ENCODE measurements at regions not wholly inside any gene's neighbourhood (a gene's known extent, or its start where the extent isn't known, plus 50 kb on each side); places are given as distances from the start of the nearest gene placed in this dataset.

DNA sequence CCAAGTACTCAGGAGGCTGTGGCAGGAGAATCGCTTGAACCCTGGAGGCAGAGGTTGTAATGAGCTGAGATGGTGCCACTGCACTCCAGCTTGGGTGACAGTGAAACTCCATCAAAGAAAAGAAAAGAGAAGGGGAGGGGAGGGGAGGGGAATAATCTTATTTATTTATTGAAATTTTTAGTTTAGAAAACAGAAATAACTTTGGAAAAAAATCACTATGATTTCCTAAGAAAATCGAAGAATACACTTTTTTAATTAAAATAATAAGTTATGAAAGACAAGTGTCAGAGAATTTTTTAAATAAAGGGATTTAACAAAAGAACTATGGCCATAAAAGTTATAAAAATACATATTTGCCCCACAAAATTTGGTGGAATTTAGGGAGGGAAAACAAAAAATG, 836.9 kb upstream of the HS3ST1 start:
- DNase-seq, result no peak

DNA sequence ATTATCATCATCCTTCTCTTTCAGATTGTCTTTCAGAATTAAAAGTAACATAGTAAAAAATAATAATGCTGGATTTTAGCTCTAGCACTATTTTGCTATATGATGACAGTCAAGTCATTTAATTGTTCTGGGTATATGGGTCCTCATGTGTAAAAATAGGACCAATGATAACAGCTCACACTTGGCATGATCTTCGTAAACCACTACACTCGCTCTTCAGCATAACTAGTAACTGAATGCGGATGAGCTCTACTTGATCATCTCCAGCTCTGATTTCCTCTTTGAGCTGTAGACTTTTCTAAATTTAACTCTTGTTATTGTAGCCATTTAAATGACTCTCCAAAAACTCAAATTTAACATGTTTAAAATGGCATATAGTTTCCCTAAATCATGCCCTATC, 831.8 kb upstream of the HS3ST1 start:
- DNase-seq, result no peak

GRCh38 chr4:12244973-12245372, 816.3 kb upstream of the HS3ST1 start:
- no peak for DNase-seq

- no peak for DNase-seq
These were observed 813.7 kb upstream of the HS3ST1 start for GRCh38 chr4:12242354-12242753.

GRCh38 chr4:12239897-12240636, 811.4 kb upstream of the HS3ST1 start:
- DNase-seq, result no peak

DNA sequence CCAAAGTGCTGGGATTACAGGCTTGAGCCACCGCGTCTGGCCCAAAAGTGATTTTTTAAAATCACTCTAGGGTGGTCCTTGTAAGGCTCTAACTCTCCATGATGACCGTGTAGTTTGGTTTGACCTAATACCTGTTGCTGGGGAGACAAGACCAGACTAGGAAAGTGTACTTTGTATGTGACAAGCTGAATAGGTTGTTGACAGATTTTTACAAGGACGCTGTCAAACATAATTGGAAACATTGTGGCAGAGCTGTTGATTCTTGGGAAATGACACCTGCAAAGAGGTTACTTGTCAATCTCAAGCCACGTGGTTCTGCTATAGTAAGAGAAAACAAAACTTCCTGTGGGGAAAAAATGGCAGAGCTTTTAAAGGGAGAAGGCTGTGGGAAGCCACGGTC, 802.4 kb upstream of the HS3ST1 start:
- no peak for DNase-seq

DNA sequence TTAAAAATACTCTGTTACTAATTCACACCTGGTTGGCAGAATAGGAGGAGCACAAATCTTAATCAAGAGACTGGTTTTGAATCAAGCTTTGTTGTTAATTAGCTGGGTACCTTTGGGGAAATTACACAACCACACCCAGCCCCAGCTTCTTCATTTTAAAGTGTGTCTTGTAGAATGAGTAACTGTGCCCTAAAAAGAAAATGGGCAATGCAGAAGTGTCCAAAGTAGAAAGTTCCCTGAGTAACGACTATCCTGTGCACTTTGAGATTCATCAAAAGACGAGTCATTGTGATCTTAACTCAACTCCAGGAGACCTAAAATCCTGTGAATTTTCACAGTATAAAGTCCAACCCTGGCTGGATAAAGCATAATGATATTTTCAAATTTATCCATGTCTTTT, 792.3 kb upstream of the HS3ST1 start:
- no peak for DNase-seq

DNA sequence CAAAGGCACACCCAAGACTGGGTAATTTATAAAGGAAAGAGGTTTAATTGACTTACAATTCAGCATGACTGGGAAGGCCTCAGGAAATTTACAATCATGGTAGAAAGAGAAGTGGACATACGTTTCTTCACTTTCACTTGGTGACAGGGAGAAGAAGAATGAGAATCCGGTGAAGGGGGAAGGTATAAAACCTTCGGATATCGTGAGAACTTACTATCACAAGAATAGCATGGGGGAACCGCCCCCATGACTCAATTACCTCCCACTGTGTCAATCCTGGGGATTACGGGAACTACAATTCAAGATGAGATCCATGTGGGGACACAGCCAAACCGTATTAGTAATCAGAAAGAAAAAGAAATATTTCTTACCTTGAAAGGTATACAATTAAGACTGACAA, 782.9 kb upstream of the HS3ST1 start:
- no peak for DNase-seq

DNA sequence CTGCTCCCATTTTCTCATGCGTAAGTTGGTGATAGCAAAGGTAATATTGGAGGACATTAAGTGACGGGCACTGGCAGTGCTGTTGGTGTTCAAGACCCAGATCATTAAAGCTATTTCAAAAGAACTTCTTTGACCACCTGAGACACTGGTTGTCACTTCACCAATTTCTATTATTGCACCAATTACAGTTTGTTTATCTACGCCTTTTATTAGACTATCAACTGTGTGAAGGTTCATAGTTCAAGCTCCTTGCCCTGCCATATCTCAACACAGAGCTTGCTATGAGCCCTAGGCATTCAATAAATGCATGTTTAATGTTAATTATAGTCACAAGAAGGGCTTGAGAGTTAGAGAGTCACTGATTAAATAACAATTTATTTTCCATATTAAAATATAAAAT, 778.7 kb upstream of the HS3ST1 start:
- no peak for DNase-seq

DNA sequence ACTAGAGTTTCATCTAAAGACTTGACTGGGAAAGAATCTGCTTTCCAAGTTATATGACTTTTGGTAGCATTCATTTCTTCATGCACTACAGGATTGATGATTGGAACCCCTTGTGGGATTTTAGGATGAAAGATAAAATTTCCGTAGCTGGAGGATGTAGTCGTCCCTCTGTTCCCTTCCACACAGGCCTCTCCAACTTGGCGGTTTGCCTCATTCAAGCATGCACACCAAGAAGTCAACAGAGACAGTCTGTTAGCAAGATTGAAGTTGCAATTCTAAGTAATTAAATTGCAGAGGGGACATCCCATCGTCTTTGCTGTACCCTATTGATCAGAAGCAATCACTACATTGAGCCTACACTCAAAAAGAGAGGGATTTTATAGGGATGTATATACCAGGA, 777.4 kb upstream of the HS3ST1 start:
- no peak for DNase-seq

- no peak for DNase-seq
These were observed 775.3 kb upstream of the HS3ST1 start for GRCh38 chr4:12203945-12204344.

DNA sequence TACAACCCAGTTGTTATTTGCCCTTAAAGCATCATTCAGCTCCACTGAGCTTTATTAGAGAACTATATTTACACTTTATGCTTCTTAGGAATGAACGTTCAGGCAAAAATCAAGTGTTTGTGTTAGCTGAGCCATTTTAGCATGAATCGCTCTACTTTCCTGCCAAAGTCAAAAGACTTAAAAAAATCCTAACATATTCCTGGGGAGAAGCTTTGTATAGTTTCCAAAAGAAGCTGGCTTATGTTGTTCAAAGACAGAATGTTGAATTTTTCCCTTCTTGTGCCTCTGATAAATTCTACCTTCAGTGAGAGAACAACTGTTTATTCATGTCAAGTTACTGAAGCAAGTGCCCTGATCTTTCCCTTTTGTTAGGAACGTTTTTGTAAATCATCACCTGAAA, 771.5 kb upstream of the HS3ST1 start:
- no peak for DNase-seq

DNA sequence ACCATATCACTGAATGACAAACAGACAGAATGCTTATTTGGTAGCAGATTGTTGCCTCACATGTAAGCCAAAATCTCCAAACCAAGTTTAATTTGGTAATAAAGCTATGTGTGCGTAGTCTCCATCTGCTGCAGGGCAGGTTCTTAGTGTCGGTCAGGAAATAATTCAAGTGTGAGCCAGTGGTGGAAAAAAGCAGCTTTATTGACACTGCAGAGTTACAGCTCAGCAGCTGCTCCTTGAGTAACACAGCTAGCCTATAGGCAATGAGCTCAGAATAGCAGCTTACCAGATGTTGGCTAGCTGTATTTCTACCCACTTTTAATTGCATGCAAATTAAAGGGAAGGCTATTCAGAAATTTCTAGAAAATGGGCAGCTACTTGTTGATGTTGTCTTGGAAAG, 757.8 kb upstream of the HS3ST1 start:
- no peak for DNase-seq

- no peak for DNase-seq
These were observed 750.2 kb upstream of the HS3ST1 start for GRCh38 chr4:12178614-12179610.

DNA sequence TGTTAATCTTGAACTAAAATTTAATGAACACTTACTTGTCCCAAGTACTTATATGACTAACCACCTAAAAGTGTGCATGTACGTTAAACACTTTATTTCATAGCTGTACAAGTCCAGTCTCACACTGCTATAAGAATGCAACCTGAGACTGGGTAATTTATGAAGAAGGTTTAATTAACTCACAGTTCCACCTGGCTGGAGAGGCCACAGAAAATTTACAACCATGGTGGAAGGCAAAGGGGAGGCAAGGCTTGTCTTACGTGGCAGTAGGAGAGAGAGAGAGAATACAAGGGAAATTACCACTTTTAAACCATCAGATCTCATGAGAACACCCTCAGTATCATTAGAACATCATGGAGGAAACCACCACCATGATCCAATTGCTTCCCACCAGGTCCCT, 748.7 kb upstream of the HS3ST1 start:
- DNase-seq, result no peak

DNA sequence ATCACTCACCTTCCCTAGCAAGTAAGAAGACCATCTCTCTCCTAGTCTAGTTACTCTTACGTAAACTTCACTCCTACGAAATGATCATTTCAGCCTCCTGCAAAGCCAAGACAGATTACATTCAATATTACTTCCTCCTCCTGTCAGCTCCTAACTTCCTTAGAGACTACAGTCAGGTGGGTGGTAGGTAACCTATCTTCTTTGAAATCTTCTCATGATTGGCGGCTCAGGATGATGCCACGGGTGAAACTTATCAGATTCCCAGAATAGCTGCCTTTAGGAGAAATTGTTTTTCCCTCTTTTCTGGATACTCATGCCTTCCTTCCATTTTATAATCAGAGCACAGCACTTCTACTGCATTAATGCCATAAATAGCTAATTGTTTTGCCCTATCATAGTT, 744.8 kb upstream of the HS3ST1 start:
- no peak for DNase-seq

DNA sequence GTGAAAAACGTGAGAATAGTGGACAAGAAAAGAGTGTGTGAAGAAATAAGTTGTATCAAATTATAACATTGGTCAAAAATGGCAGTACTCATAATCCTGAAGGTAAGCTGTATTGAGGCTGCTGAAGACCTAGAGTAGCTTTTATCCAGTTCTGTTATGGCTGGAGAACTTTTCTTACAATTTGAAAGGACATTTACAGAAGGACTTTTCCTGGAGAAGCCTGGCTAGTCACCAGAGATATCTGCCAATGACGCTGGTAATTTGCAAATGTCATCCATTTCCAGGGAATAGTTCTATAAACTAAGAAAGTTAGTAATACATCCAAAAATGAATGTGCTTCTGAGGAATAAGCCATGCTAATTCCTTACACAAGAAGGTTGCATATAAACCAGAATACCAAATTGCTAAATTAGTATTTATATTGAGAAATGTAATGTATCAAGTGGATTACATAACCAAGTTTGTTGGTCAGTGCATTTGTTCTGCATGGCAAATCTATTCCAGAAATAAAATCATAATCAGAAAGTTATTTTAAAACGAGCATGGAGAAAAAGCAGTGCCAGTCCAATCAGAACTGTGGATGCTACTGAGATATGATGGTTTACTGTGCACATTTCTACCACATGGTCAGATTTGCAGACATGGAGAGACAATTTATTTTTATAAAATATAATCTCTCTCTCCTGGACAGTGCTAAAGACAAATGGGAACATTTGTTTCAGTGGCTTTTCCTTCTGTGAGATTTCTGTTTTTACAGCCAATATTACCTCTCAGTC, 743.7 kb upstream of the HS3ST1 start:
- DNase-seq, result no peak

GRCh38 chr4:12170308-12170707, 741.6 kb upstream of the HS3ST1 start:
- DNase-seq, result no peak

DNA sequence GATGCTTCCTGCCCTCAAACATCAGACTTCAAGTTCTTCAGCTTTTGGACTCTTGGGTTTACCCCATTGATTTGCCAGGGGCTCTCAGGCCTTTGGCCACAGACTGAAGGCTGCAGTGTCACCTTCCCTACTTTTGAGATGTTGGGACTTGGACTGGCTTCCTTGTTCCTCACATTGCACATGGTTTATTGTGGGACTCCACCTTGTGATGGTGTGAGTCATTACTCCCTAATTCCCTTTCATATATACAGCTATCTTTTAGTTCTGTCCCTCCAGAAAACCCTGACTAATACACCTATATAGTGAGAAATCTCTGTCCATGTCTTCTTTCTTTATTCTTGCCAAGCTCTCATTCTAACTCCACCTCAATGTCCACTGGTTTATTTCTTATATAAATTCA, 736.9 kb upstream of the HS3ST1 start:
- no peak for DNase-seq

- no peak for DNase-seq
These were observed 717.6 kb upstream of the HS3ST1 start for GRCh38 chr4:12146339-12146738.

- DNase-seq, result no peak
These were observed 717.1 kb upstream of the HS3ST1 start for GRCh38 chr4:12145768-12146167.

GRCh38 chr4:12145106-12145505, 716.4 kb upstream of the HS3ST1 start:
- no peak for DNase-seq

DNA sequence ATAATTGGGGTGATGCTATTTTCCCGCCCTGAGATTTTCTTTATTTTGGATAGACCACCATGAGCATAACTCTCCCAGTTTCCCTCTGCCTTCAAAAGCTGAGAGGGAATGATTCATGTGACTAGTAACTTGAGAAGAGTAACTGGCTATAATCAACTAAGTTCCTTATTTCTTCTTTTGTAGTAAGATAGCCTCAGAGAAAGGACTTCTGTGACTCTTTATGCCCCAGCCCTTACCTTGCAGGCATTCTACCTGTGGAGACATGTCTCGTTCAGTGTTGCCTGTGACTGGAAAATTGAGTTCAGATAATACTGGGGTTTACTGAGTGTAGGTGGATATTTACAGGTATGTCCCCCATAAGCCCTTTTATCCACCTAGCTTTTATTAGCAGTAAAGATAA, 715.4 kb upstream of the HS3ST1 start:
- DNase-seq, result no peak

Measured in activated naive CD4-positive, alpha-beta T cell treated with anti-CD3 and anti-CD28 coated beads, Interleukin-2, amount 50 U/mL, for 16 hours (primary cell).